IMR-90 (cell line): ENCODE measurements at regions not wholly inside any gene's neighbourhood (a gene's known extent, or its start where the extent isn't known, plus 50 kb on each side); places are given as distances from the start of the nearest gene placed in this dataset.

ENCODE experiments used
- ATAC-seq: fragments of 200-7000 bp; cut with Tn5 transposase; 2 replicates; pipeline ENCODE4 v1.9.1; 2020; ENCODE audit warnings: low read depth, mild to moderate bottlenecking, moderate library complexity
- BruUV-seq: library from RNA; stranded (reverse); fragments of 400-500 nt; replicated peaks from 2 replicates; lab custom pipeline; 2021; lab: Mats Ljungman, UMichigan
- CTCF ChIA-PET: fragments of 300-600 bp; formaldehyde crosslinking; extraction: SDS; loops from one replicate; lab custom pipeline; 2021; ENCODE audit warnings: antibody characterized with exemption; lab: Yijun Ruan, JAX
- POLR2A ChIA-PET: fragments of 300-600 bp; sonication (Branson Sonifier 250); formaldehyde crosslinking; loops from one replicate; lab custom pipeline; 2022; ENCODE audit warnings: antibody characterized with exemption; ENCODE audit not compliant: unreplicated experiment; lab: Charles Lee
- DNase-seq: peaks from one replicate; pipeline ENCODE4 v3.0.0; 2013
- H2AFZ ChIP-seq: replicated peaks from 2 replicates; pipeline ENCODE3; 2013; ENCODE audit warnings: low read length, mild to moderate bottlenecking; ENCODE audit not compliant: poor library complexity
- H2AK5ac ChIP-seq: 2 replicates; pipeline ENCODE4 v1.6.1; 2013; ENCODE audit warnings: low read depth, low read length, inconsistent platforms
- H2AK9ac ChIP-seq: replicated peaks from 2 replicates; pipeline ENCODE3; 2013; ENCODE audit warnings: mild to moderate bottlenecking, low read depth, low read length, moderate library complexity; ENCODE audit not compliant: poor library complexity
- H2BK120ac ChIP-seq: 2 replicates; pipeline ENCODE4 v1.6.1; 2013; ENCODE audit warnings: low read depth, low read length, inconsistent platforms
- H2BK15ac ChIP-seq: 3 replicates; pipeline ENCODE4 v1.6.1; 2013; ENCODE audit warnings: low read depth, low read length, inconsistent platforms
- H2BK20ac ChIP-seq: 2 replicates; pipeline ENCODE4 v1.6.1; 2013; ENCODE audit warnings: low read depth, mild to moderate bottlenecking, inconsistent platforms, low read length, moderate library complexity
- H2BK5ac ChIP-seq: 2 replicates; pipeline ENCODE4 v1.6.1; 2013; ENCODE audit warnings: mild to moderate bottlenecking, low read depth, low read length, inconsistent platforms; ENCODE audit not compliant: poor library complexity, severe bottlenecking
- H3K14ac ChIP-seq: replicated peaks from 2 replicates; pipeline ENCODE4 v1.6.1; 2013; ENCODE audit warnings: low read depth, low read length, inconsistent platforms
- H3K18ac ChIP-seq: 2 replicates; pipeline ENCODE4 v1.6.1; 2013; ENCODE audit warnings: low read depth, low read length, control low read depth
- H3K23ac ChIP-seq: 2 replicates; pipeline ENCODE4 v1.6.1; 2013; ENCODE audit warnings: low read depth, low read length, inconsistent platforms
- H3K27ac ChIP-seq: 2 replicates; pipeline ENCODE4 v1.5.1; 2013; ENCODE audit warnings: mild to moderate bottlenecking, control low read depth, low read length; ENCODE audit not compliant: insufficient read depth
- H3K27me3 ChIP-seq: 2 replicates; pipeline ENCODE4 v1.6.1; 2013; ENCODE audit warnings: low read length; ENCODE audit not compliant: control insufficient read depth, insufficient read depth
- H3K36me3 ChIP-seq: 2 replicates; pipeline ENCODE4 v1.6.1; 2013; ENCODE audit warnings: low read length, mixed read lengths; ENCODE audit not compliant: control insufficient read depth, insufficient read depth
- H3K4ac ChIP-seq: 2 replicates; pipeline ENCODE4 v1.6.1; 2013; ENCODE audit warnings: low read depth, low read length, inconsistent platforms
- H3K4me1 ChIP-seq: 2 replicates; pipeline ENCODE4 v1.6.1; 2013; ENCODE audit warnings: low read length, mixed read lengths; ENCODE audit not compliant: control insufficient read depth, insufficient read depth
- H3K4me2 ChIP-seq: 2 replicates; pipeline ENCODE4 v1.6.1; 2013; ENCODE audit warnings: low read depth, mild to moderate bottlenecking, control low read depth, low read length, moderate library complexity
- H3K4me3 ChIP-seq: 2 replicates; pipeline ENCODE4 v1.5.1; 2013; ENCODE audit warnings: low read depth, mild to moderate bottlenecking, control low read depth, low read length, moderate library complexity; ENCODE audit not compliant: insufficient read depth
- H3K56ac ChIP-seq: 2 replicates; pipeline ENCODE4 v1.6.1; 2013; ENCODE audit warnings: low read length, inconsistent platforms; ENCODE audit not compliant: insufficient read depth; ENCODE audit errors: extremely low read depth
- H3K79me1 ChIP-seq, 2 experiments: 2 replicates each; pipeline ENCODE4 v1.6.1; 2013; ENCODE audit warnings: low read length in 2 of 2, inconsistent platforms in 1 of 2, low read depth in 1 of 2
- H3K9ac ChIP-seq: 2 replicates; pipeline ENCODE4 v1.6.1; 2013; ENCODE audit warnings: low read depth, low read length, control low read depth
- H3K9me1 ChIP-seq: 2 replicates; pipeline ENCODE4 v1.6.1; 2013; ENCODE audit warnings: low read length, inconsistent platforms; ENCODE audit not compliant: insufficient read depth
- H3K9me3 ChIP-seq: 2 replicates; pipeline ENCODE4 v1.6.1; 2013; ENCODE audit warnings: low read length; ENCODE audit not compliant: control insufficient read depth, insufficient read depth
- H4K20me1 ChIP-seq: 2 replicates; pipeline ENCODE4 v1.6.1; 2013; ENCODE audit warnings: low read length, inconsistent platforms; ENCODE audit not compliant: insufficient read depth
- H4K5ac ChIP-seq: 2 replicates; pipeline ENCODE4 v1.6.1; 2013; ENCODE audit warnings: mild to moderate bottlenecking, low read depth, low read length, control low read depth
- H4K8ac ChIP-seq, 2 experiments: 2 replicates each; pipeline ENCODE4 v1.6.1; 2013; ENCODE audit warnings: low read depth in 2 of 2, low read length in 2 of 2, control low read depth in 1 of 2, inconsistent platforms in 1 of 2
- H4K91ac ChIP-seq: 2 replicates; pipeline ENCODE4 v1.6.1; 2013; ENCODE audit warnings: low read depth, low read length, inconsistent platforms; ENCODE audit not compliant: insufficient read depth
- BHLHE40 ChIP-seq: fragments of 150-350 bp; IDR thresholded peaks from 2 replicates; pipeline ENCODE4 v1.6.1; 2016; ENCODE audit warnings: mild to moderate bottlenecking, low read depth, low read length
- CEBPB ChIP-seq: IDR thresholded peaks from 2 replicates; pipeline ENCODE4 v1.6.1; 2012; ENCODE audit warnings: low read depth, low read length, improper control_type of control experiment
- CHD1 ChIP-seq: IDR thresholded peaks from 2 replicates; pipeline ENCODE4 v1.6.1; 2012; ENCODE audit warnings: low read depth, low read length, improper control_type of control experiment
- ELK1 ChIP-seq: fragments of 150-350 bp; IDR thresholded peaks from 2 replicates; pipeline ENCODE4 v1.6.1; 2016; ENCODE audit warnings: low read depth, mild to moderate bottlenecking, low read length, moderate library complexity, borderline replicate concordance
- FOS ChIP-seq: fragments of 150-350 bp; IDR thresholded peaks from 2 replicates; pipeline ENCODE4 v1.6.1; 2016; ENCODE audit warnings: low read depth, low read length
- MAFK ChIP-seq: IDR thresholded peaks from 2 replicates; pipeline ENCODE4 v1.6.1; 2012; ENCODE audit warnings: low read depth, low read length, improper control_type of control experiment
- MXI1 ChIP-seq: IDR thresholded peaks from 2 replicates; pipeline ENCODE4 v1.6.1; 2012; ENCODE audit warnings: low read depth, mild to moderate bottlenecking, low read length, moderate library complexity, borderline replicate concordance
- NFE2L2 ChIP-seq: fragments of 150-350 bp; IDR thresholded peaks from 2 replicates; pipeline ENCODE4 v1.6.1; 2016; ENCODE audit warnings: low read depth, mild to moderate bottlenecking, low read length
- RAD21 ChIP-seq: IDR thresholded peaks from 2 replicates; pipeline ENCODE4 v1.6.1; 2012; ENCODE audit warnings: low read length, improper control_type of control experiment
- RCOR1 ChIP-seq: IDR thresholded peaks from 2 replicates; pipeline ENCODE4 v1.6.1; 2012; ENCODE audit warnings: mild to moderate bottlenecking, low read length, improper control_type of control experiment; ENCODE audit not compliant: insufficient replicate concordance
- RFX5 ChIP-seq: IDR thresholded peaks from 2 replicates; pipeline ENCODE4 v1.8.0; 2012; ENCODE audit warnings: low read depth, mild to moderate bottlenecking, low read length, moderate library complexity
- SMC3 ChIP-seq: fragments of 150-350 bp; IDR thresholded peaks from 2 replicates; pipeline ENCODE4 v1.6.1; 2016; ENCODE audit warnings: low read depth, mild to moderate bottlenecking, antibody characterized with exemption, low read length, moderate library complexity
- WGBS, 2 experiments: methylation state at CpG; one replicate each; pipeline versions ENCODE4 v1.1.5 to v1.1.7; 2013; ENCODE audit warnings: missing lambda C conversion rate in 2 of 2; ENCODE audit not compliant: insufficient read length in 1 of 2; ENCODE audit errors: extremely low coverage in 2 of 2; 5-methylcytosine and 5-hydroxymethylcytosine counted together
- dilution Hi-C: fragments of 300-500 bp; cut with HindIII; formaldehyde crosslinking; loops from one replicate; pipeline ENCODE4 v1.14.3; 2018; ENCODE audit warnings: low sequenced_read_pairs; ENCODE audit not compliant: unreplicated experiment
- in situ Hi-C: fragments of 300-500 bp; cut with MboI; formaldehyde crosslinking; loops from 3 replicates; pipeline ENCODE4 v1.14.3; 2019; ENCODE audit warnings: low sequenced_read_pairs, inconsistent platforms, mixed read lengths
- intact Hi-C: fragments of 100-400 bp; cut with micrococcal nuclease; formaldehyde crosslinking; loops from 2 replicates; pipeline ENCODE4 v1.10.0; 2022
- TF ChIP-seq, protein P1 (sequence below): fragments of 150-350 bp; IDR thresholded peaks from 2 replicates; pipeline ENCODE4 v1.6.1; 2017; ENCODE audit warnings: mild to moderate bottlenecking, antibody characterized with exemption, low read length, low read depth
- TF ChIP-seq, protein P2 (sequence below): conservative IDR thresholded peaks from 2 replicates; pipeline ENCODE4 v1.5.1; 2012; ENCODE audit warnings: mild to moderate bottlenecking, low read depth, low read length, improper control_type of control experiment

GRCh38 chr1:209063767-209064659, 519.5 kb upstream of the CAMK1G start:
- Histone ChIP-seq H3K4me3 (no peak overlapping the region), H4K20me1 (no peaks in the 10 kb centered on the region), H3K4ac (no peak overlapping the region), H3K27ac (no peak overlapping the region), H3K79me1 (no peaks in the 10 kb centered on the region), H3K14ac (no peak overlapping the region), H2AK5ac (no peak overlapping the region), H3K18ac (no peak overlapping the region), H2BK120ac (no peak overlapping the region), H2BK15ac (no peak overlapping the region), H3K56ac (no peak overlapping the region), H4K5ac (no peak overlapping the region), H2AFZ (no peak overlapping the region), H3K9me1 (no peaks in the 10 kb centered on the region), H2AK9ac (no peak overlapping the region), H3K9me3 (peaks cover 12% of the 10 kb centered on the region; the same call in 1 of the 2 replicates), H3K36me3 (no peaks in the 10 kb centered on the region), H3K9ac (no peak overlapping the region), H3K4me1 (no peaks in the 10 kb centered on the region), H2BK5ac (no peak overlapping the region), H3K23ac (no peak overlapping the region), H4K91ac (no peak overlapping the region), H3K4me2 (no peak overlapping the region), H4K8ac (no peak overlapping the region), H2BK20ac (no peak overlapping the region), H3K27me3 (no peaks in the 10 kb centered on the region)
- intact Hi-C loops (no loop called here), in situ Hi-C loops (no loop called here), dilution Hi-C loops (no loop called here)
- CTCF ChIA-PET, result no interaction called here
- POLR2A ChIA-PET, result no interaction called here
- ATAC-seq (no peak), DNase-seq (no peak)
- TF ChIP-seq, protein P1, sequence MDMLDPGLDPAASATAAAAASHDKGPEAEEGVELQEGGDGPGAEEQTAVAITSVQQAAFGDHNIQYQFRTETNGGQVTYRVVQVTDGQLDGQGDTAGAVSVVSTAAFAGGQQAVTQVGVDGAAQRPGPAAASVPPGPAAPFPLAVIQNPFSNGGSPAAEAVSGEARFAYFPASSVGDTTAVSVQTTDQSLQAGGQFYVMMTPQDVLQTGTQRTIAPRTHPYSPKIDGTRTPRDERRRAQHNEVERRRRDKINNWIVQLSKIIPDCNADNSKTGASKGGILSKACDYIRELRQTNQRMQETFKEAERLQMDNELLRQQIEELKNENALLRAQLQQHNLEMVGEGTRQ, result no peak
- TF ChIP-seq BHLHE40 (no peak), FOS (no peak), RAD21 (no peak), ELK1 (no peak), CHD1 (no peak), CEBPB (no peak), NFE2L2 (no peak), RFX5 (no peak), MXI1 (no peak), MAFK (no peak), SMC3 (no peak), RCOR1 (no peak)
- TF ChIP-seq, protein P2, sequence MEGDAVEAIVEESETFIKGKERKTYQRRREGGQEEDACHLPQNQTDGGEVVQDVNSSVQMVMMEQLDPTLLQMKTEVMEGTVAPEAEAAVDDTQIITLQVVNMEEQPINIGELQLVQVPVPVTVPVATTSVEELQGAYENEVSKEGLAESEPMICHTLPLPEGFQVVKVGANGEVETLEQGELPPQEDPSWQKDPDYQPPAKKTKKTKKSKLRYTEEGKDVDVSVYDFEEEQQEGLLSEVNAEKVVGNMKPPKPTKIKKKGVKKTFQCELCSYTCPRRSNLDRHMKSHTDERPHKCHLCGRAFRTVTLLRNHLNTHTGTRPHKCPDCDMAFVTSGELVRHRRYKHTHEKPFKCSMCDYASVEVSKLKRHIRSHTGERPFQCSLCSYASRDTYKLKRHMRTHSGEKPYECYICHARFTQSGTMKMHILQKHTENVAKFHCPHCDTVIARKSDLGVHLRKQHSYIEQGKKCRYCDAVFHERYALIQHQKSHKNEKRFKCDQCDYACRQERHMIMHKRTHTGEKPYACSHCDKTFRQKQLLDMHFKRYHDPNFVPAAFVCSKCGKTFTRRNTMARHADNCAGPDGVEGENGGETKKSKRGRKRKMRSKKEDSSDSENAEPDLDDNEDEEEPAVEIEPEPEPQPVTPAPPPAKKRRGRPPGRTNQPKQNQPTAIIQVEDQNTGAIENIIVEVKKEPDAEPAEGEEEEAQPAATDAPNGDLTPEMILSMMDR, result no peak
- 47% methylated on average over 5 of the region's 13 CpGs; no CpG with 5 or more reads in 1 of the 2 experiments for WGBS, 2 experiments
- no TSS peak for BruUV-seq
